HFFc6 (cell line): ENCODE measurements at regions not wholly inside any gene's neighbourhood (a gene's known extent, or its start where the extent isn't known, plus 50 kb on each side); places are given as distances from the start of the nearest gene placed in this dataset.
A peak's percentile ranks its signal among the peaks of the same experiment; 100 is the strongest.
"Not testable (repeated sequence)": the region's sequence is repeated elsewhere in the genome, so short reads cannot be mapped to it uniquely, and the experiment has no call there.

Experiments used
- DNase-seq: peaks from one replicate; pipeline ENCODE4 v3.0.0-alpha.2; 2018
- H3K27ac Mint-ChIP-seq: 2 replicates; pipeline ENCODE4 v1.8.0; 2020; ENCODE audit warnings: mild to moderate bottlenecking, mixed read lengths
- H3K27me3 Mint-ChIP-seq: 2 replicates; pipeline ENCODE4 v1.8.0; 2021; ENCODE audit warnings: mild to moderate bottlenecking, moderate library complexity, mixed read lengths; ENCODE audit not compliant: insufficient read depth
- H3K36me3 Mint-ChIP-seq: 2 replicates; pipeline ENCODE4 v1.8.0; 2021; ENCODE audit warnings: low read depth, mixed read lengths
- H3K4me1 Mint-ChIP-seq: 2 replicates; pipeline ENCODE4 v1.8.0; 2020; ENCODE audit warnings: low read depth, mixed read lengths
- H3K4me3 Mint-ChIP-seq: 2 replicates; pipeline ENCODE4 v1.8.0; 2020; ENCODE audit warnings: mild to moderate bottlenecking, moderate library complexity, mixed read lengths
- H3K9me3 Mint-ChIP-seq: 2 replicates; pipeline ENCODE4 v1.8.0; 2020; ENCODE audit warnings: mild to moderate bottlenecking, mixed read lengths
- TF ChIP-seq, protein P1 (sequence below): fragments of 200-600 bp; sonication (generic); IDR thresholded peaks from 2 replicates; pipeline ENCODE4 v1.5.0; 2021; ENCODE audit warnings: antibody characterized with exemption, mild to moderate bottlenecking

DNA sequence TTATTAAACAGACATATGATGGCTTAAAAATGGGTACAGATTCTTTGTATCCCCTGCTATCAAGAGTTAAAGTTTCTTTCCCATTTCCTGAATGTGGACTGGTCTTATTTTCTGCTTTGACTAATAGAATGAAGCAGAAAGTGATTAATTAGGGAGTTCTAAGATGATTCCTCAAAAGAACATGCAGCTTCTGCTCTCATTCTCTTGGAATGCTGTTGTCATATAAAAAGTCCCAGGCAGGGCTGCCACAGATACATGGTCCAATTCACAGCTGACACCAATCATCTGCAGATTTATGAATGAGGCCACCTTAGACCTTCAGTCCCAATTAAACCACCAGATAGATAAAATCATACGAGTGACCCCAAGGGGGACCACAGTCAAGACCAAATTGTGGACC, 844.5 kb upstream of the RAG2 start:
- peak; percentile 8 for DNase-seq
- TF ChIP-seq, protein P1, sequence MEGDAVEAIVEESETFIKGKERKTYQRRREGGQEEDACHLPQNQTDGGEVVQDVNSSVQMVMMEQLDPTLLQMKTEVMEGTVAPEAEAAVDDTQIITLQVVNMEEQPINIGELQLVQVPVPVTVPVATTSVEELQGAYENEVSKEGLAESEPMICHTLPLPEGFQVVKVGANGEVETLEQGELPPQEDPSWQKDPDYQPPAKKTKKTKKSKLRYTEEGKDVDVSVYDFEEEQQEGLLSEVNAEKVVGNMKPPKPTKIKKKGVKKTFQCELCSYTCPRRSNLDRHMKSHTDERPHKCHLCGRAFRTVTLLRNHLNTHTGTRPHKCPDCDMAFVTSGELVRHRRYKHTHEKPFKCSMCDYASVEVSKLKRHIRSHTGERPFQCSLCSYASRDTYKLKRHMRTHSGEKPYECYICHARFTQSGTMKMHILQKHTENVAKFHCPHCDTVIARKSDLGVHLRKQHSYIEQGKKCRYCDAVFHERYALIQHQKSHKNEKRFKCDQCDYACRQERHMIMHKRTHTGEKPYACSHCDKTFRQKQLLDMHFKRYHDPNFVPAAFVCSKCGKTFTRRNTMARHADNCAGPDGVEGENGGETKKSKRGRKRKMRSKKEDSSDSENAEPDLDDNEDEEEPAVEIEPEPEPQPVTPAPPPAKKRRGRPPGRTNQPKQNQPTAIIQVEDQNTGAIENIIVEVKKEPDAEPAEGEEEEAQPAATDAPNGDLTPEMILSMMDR = no peak
- Mint-ChIP-seq H3K36me3 (no peaks in the 10 kb centered on the region), H3K27me3 (no peaks in the 10 kb centered on the region), H3K27ac (no peak overlapping the region), H3K4me1 (peaks cover 15% of the 10 kb centered on the region), H3K9me3 (no peaks in the 10 kb centered on the region), H3K4me3 (no peak overlapping the region)

DNA sequence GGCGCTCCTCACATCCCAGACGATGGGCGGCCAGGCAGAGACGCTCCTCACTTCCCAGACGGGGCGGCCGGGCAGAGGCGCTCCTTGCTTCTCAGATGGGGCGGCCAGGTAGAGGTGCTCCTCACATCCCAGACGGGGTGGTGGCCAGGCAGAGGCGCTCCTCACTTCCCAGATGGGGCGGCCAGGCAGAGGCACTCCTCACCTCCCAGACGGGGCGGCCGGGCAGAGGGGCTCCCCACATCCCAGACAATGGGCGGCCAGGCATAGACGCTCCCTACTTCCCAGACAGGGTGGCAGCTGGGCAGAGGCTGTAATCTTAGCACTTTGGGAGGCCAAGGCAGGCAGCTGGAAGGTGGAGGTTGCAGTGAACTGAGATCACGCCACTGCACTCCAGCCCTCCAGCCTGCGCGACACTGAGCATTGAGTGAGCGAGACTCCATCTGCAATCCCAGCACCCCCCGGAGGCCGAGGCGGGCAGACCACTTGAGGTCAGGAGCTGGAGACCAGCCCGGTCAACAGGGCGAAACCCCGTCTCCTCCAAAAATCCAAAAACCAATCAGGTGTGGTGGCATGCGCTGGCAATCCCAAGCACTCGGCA, 833.7 kb upstream of the RAG2 start:
- not testable (repeated sequence) for H3K36me3 Mint-ChIP-seq, DNase-seq, H3K27ac Mint-ChIP-seq, H3K4me3 Mint-ChIP-seq, H3K27me3 Mint-ChIP-seq, H3K4me1 Mint-ChIP-seq
- peaks cover 23% of the 10 kb centered on the region for H3K9me3 Mint-ChIP-seq

DNA sequence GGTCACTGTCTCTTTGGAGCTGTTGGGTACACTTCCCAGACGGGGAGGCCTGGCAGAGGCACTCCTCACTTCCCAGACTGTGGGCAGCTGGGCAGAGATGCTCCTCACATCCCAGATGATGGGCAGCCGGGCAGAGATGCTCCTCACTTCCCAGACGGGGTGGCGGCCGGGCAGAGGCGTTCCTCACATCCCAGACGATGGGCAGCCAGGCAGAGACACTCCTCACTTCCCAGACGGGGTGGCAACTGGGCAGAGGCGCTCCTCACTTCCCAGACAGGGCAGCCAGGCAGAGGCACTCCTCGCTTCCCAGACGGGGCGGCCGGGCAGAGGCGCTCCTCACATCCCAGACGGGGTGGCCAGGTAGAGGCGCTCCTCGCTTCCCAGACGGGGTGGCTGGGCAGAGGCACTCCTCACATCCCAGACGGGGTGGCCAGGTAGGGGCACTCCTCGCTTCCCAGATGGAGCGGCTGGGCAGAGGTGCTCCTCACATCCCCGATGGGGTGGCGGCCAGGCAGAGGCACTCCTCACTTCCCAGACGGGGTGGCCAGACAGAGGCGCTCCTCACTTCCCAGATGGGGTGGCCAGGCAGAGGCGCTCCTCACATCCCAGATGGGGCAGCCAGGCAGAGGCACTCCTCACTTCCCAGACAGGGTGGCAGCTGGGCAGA, 833.1 kb upstream of the RAG2 start:
- not testable (repeated sequence) for H3K27me3 Mint-ChIP-seq, H3K4me3 Mint-ChIP-seq, H3K4me1 Mint-ChIP-seq, DNase-seq, H3K36me3 Mint-ChIP-seq, H3K27ac Mint-ChIP-seq
- H3K9me3 Mint-ChIP-seq = peaks cover 25% of the 10 kb centered on the region

DNA sequence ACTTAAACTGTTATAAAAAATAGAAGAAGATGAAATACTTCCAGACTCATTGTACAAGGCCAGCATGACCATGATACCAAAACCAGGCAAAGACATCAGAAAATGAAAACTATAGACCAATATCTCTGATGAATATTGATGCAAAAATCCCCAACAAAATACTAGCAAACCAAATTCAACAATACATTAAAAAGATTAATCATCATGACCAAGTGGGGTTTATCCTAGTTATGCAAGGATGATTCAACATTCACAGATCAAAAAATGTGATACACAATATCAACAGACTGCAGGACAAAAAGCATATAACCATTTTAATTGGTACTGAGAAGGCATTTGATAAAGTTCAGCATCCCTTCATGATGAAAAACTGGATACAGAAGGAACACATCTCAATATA, 824.5 kb upstream of the RAG2 start:
- no peak for DNase-seq
- Mint-ChIP-seq H3K4me1 (no peaks in the 10 kb centered on the region), H3K27ac (no peak overlapping the region), H3K9me3 (peaks cover 16% of the 10 kb centered on the region), H3K27me3 (no peaks in the 10 kb centered on the region; the same call in 1 of the 2 replicates), H3K4me3 (no peak overlapping the region), H3K36me3 (peaks cover 5% of the 10 kb centered on the region; the same call in 1 of the 2 replicates)
- TF ChIP-seq, protein P1 = no peak

DNA sequence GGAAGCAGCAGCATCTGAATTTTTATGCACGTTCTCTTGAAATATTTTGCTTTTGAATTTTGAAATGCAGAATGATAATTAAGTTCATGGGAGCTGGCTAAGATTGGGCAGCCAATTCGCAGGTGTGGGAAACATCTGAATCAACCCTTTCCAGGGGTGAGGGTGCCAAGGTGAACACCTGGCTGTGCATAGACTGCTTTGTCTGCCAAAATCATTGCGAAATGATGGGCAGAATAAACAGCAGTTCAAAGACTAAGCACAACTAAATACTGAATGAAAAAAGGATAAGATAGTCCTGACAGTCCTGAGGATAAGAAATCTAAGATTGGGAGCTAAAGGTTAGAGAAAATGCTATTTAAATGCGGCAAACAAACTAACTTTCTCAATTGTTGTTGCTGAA, 813.3 kb upstream of the RAG2 start:
- Mint-ChIP-seq H3K4me3 (no peak overlapping the region), H3K27me3 (no peaks in the 10 kb centered on the region), H3K9me3 (peaks cover 3% of the 10 kb centered on the region), H3K27ac (no peak overlapping the region), H3K4me1 (no peaks in the 10 kb centered on the region), H3K36me3 (no peaks in the 10 kb centered on the region)
- no peak for DNase-seq
- TF ChIP-seq, protein P1 = no peak

DNA sequence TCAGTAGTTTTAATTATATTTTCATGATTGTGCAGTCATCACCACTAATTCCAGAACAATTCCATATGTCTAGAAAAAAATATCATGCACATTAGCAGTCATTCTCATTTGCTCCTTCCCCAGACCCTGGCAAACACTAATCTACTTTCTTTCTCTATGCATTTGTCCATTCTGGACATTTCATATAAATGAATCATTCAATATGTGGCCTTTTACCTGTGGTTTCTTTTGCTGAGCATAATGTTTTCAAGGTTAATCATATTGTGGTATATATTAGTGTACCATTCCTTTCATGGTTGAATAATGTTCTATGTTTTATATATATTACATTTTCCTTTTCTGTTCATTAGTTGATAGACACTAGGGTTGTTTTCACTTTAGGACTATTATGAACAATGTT, 811.1 kb upstream of the RAG2 start:
- TF ChIP-seq, protein P1 = no peak
- no peaks in the 10 kb centered on the region for H3K27me3 Mint-ChIP-seq
- H3K9me3 Mint-ChIP-seq = peaks cover 3% of the 10 kb centered on the region
- no peaks in the 10 kb centered on the region for H3K4me1 Mint-ChIP-seq
- H3K36me3 Mint-ChIP-seq = no peaks in the 10 kb centered on the region
- H3K4me3 Mint-ChIP-seq = no peak overlapping the region
- no peak overlapping the region for H3K27ac Mint-ChIP-seq
- DNase-seq = no peak
